Retinal pigment epithelial cell (primary cell): ENCODE measurements at regions not wholly inside any gene's neighbourhood (a gene's known extent, or its start where the extent isn't known, plus 50 kb on each side); places are given as distances from the start of the nearest gene placed in this dataset.

Experiments used
- DNase-seq: peaks from one replicate; pipeline ENCODE4 v3.0.0-alpha.2; 2010; ENCODE audit warnings: low read depth
- H3K4me3 ChIP-seq: 2 replicates; pipeline ENCODE4 v1.5.1; 2011; ENCODE audit warnings: mild to moderate bottlenecking, low read length, control low read depth, moderate library complexity
- TF ChIP-seq, protein P1 (sequence below): conservative IDR thresholded peaks from 2 replicates; pipeline ENCODE4 v1.5.1; 2011; ENCODE audit warnings: low read depth, low read length, control low read depth, inconsistent platforms

DNA sequence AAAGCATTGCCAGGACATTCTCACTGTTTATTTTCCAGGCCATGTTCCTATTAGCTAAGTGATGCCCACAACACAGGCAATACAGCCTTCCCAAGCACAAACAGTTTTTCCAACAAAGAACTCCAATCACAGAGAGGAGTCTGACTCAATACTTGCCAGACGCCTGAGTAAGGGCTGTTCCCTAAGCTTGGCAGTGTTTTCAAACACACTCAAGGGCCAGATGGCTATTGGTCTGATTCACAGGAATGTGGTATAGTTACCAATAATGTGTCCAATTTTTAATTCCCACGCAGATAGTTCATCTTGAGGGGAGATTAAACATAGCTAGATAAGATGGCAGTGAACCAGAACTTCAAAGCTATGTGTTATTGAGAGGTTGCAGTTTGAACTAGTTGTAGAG, 381.0 kb downstream of the SNAPC1 start:
- DNase-seq, result peak; percentile 61
- no peak overlapping the region for H3K4me3 ChIP-seq

DNA sequence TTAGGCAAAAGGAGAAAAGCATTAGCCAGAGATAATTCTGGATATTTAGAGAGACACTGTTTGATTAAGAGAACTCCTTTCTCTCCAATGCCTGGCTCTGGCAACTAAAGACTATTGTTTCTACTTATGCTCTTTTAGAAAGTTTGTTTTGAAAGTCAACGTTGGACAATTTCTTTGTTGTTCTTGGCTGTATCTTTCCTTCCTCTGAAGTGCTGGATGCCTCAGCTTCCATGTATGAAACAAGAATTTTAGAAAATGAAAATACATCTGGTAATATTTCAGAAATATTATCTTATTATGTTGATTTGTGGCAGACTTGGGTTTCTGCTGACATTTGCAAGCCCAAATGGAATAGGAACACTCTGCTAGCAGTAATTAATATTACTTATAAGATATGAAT, 382.6 kb downstream of the SNAPC1 start:
- TF ChIP-seq, protein P1, sequence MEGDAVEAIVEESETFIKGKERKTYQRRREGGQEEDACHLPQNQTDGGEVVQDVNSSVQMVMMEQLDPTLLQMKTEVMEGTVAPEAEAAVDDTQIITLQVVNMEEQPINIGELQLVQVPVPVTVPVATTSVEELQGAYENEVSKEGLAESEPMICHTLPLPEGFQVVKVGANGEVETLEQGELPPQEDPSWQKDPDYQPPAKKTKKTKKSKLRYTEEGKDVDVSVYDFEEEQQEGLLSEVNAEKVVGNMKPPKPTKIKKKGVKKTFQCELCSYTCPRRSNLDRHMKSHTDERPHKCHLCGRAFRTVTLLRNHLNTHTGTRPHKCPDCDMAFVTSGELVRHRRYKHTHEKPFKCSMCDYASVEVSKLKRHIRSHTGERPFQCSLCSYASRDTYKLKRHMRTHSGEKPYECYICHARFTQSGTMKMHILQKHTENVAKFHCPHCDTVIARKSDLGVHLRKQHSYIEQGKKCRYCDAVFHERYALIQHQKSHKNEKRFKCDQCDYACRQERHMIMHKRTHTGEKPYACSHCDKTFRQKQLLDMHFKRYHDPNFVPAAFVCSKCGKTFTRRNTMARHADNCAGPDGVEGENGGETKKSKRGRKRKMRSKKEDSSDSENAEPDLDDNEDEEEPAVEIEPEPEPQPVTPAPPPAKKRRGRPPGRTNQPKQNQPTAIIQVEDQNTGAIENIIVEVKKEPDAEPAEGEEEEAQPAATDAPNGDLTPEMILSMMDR, result no peak
- DNase-seq, result no peak
- H3K4me3 ChIP-seq, result no peak overlapping the region

More for the DNA sequence above, 381.0 kb downstream of the SNAPC1 start:
- TF ChIP-seq, protein P1, result no peak

DNA sequence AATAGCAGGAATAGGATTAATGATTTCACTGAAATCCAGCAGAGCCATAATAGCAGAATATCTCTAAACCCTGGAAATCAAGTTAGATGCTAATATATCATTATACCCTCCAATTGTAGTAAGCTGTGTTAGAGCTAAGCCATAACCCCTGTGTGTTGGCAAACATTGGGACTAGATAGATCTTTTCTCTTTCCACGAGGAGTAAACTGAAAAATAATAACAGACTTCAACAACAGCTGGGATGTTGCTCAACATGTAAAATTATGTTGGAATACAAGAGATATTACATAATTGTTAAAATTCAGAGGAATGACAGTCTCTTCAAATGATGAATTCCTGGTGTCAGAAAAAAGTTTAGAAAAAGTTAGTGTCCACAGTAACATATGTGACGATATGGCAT, 383.8 kb downstream of the SNAPC1 start:
- DNase-seq, result no peak
- TF ChIP-seq, protein P1, result no peak
- H3K4me3 ChIP-seq, result no peak overlapping the region

DNA sequence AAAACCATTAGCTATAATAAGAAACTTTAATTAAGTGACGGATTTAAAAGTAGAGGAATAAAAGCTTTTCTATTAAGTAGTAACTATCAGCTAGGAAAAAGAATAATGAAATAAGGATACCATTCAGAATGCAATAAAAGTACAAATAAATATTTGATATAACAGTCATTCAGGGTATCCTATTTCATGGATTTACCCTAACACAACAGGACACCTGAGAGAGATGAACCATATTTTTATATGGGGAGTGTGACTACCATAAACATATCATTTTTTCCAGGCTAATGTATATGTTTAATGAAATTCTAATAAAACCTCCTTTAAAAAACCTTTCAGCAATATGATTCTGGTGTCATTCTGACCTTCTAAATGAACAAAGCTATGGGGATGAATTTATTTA, 393.8 kb downstream of the SNAPC1 start:
- H3K4me3 ChIP-seq, result no peak overlapping the region
- TF ChIP-seq, protein P1, result no peak
- DNase-seq, result no peak

DNA sequence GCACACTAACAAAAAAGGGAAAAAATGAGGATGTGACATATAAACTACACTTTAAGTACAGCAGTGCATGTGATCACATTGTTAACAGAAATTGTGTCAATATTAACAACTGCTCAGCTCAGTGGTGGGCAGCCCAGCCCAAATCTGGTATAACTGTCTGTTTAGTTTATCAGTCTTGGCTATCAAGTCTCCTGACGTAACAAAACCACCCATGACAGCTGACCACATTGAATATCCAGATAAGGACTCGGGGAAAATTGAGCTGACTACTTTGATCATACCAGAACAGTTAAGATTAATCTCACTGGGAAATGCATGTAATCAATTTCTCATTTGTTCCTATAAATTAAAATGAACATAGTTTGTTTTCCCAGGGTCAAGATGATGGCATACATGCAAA, 396.6 kb downstream of the SNAPC1 start:
- TF ChIP-seq, protein P1, result no peak
- DNase-seq, result no peak
- no peak overlapping the region for H3K4me3 ChIP-seq

DNA sequence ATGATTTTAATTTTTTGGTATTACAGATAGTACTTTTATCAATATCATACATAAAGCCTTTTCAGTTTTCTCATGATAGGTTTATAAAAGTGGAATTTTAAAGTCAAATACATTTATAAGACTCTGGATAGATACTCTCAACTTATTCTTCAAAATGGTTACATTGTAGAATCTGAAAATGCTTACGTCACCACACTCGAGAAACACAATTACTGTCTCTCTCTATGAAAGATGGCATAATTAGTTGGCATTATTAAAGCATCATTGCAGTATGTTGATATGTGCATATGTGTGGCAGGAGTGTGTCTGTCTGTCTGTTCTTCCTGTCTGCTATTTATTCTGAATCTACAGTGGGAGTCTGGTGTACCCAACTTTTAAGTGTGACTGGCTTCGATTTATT, 397.1 kb downstream of the SNAPC1 start:
- no peak overlapping the region for H3K4me3 ChIP-seq
- TF ChIP-seq, protein P1, result no peak
- DNase-seq, result no peak

DNA sequence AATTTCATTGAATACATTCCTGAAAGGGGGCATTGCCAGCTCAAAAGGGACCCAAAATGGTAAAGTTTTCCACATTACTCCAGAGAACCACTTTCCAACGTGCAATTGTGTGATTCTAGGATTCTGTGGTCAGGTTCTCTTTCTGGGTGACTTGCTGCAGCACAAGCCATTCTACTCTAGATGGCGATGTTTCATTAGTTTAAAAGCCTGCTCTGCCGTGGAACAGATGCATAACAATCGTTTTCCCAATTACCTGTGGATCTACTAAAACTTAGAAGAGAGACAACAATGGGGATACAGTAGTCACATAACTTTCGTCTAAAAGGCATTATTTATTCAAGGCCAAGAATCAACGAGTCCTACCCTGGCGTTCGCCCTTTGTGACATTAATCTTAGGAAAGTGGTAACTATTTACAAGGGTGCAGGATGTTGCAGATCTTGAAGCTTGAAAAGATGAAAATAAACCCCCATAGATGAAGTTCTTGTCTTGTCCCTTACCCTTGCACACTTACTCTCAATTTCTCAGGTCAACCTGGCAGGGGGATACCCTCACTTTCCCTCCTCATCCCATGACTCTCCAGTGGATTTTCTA, 400.9 kb downstream of the SNAPC1 start:
- H3K4me3 ChIP-seq, result no peak overlapping the region
- TF ChIP-seq, protein P1, result peak; percentile 95
- DNase-seq, result no peak
